HG03439 (cell line): ENCODE measurements at regions not wholly inside any gene's neighbourhood (a gene's known extent, or its start where the extent isn't known, plus 50 kb on each side); places are given as distances from the start of the nearest gene placed in this dataset.
A peak's percentile ranks its signal among the peaks of the same experiment; 100 is the strongest.
"Not testable (repeated sequence)": the region's sequence is repeated elsewhere in the genome, so short reads cannot be mapped to it uniquely, and the experiment has no call there.

Experiments used
- ATAC-seq: cut with Tn5 transposase; IDR thresholded peaks from one replicate; pipeline ENCODE4 v1.9.1; 2021; ENCODE audit warnings: mild to moderate bottlenecking, moderate library complexity; ENCODE audit not compliant: unreplicated experiment

GRCh38 chr5:136492587-136492986 lies 127.2 kb upstream of the TRPC7 start:
- no peak for ATAC-seq

DNA sequence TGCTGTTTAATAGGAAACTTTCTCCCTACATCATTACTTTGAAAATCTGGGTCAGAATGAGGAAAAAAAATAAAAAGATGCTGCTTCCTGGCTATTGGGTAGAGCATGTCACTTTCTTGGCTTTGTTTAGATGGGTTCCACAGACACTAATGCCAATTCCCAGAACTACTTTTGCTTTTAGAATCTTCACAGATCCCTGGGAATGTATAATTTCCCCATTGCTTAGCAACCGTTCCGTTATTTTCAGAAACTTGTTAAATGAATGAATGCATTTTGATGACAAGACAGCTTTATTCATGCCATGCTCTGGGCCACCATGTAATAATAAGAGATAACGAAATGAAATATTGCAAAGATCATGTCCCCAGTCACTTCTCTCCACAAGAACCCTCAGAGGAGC lies 126.5 kb upstream of the TRPC7 start:
- no peak for ATAC-seq

DNA sequence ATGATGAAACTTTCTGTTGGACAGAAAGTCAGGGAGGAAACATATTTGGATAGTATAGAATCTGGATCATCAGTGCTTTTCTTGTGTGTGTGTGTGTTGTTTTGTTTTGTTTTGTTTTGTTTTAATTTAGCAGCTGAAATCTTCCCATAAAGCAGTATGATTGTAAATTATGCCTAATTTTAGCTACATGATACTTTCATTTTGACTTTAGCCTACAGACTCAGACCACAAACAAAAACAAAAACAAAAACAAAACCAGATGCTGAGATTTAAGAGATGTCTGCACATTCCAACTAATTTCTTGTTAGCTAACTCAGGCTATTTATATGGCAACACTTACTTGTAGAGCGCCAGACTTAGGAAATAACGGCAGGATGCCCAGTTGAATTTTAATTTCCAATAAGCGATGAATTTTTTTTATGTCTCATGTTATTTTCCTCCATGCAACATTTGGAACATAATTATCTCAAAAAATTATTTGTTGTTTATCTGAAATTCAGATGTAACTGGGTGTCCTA lies 119.5 kb upstream of the TRPC7 start:
- peak; percentile 83 for ATAC-seq

- no peak for ATAC-seq
Observed at GRCh38 chr5:136482206-136482605, 116.9 kb upstream of the TRPC7 start.

GRCh38 chr5:136474466-136474865 lies 109.1 kb upstream of the TRPC7 start:
- no peak for ATAC-seq

- no peak for ATAC-seq
Observed at GRCh38 chr5:136467632-136468031, 102.3 kb upstream of the TRPC7 start.

DNA sequence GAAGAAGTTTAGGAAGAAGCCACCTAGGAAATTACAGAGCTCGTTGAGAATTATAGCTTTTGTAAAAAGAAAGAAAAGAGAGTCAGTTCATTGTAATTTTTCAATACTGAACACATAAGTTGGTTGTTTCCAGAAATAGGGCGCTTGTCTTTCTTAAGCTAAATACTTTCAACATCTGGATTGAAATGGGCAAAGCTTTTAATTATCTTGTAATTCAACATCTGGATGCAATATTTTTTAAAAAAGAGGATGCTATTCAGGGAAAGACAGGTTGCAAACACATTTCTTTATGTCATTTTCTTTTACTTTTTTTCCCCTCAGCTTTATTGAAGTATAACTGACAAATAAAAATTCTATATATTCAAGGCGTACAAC lies 100.7 kb upstream of the TRPC7 start:
- ATAC-seq = no peak

DNA sequence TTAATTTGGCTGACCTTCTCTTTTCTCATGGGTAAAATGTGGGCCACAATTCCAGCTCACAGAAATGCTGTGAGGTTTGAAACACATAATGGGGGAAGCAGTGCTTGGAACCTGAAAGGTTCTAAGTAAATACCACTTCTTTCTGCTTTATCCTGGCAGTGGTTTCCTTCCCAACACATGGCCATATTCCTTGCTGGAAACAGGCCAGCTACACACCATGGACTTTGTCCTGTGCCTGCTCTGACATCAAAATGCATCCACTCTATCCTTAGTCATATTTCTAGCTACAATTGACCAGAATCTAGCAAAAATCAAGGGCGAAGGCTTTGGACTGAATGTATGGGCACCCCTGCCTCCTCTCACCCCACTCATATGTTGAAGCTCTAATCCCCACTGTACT lies 93.1 kb upstream of the TRPC7 start:
- no peak for ATAC-seq

- no peak for ATAC-seq
Observed at GRCh38 chr5:136457390-136458013, 92.2 kb upstream of the TRPC7 start.

DNA sequence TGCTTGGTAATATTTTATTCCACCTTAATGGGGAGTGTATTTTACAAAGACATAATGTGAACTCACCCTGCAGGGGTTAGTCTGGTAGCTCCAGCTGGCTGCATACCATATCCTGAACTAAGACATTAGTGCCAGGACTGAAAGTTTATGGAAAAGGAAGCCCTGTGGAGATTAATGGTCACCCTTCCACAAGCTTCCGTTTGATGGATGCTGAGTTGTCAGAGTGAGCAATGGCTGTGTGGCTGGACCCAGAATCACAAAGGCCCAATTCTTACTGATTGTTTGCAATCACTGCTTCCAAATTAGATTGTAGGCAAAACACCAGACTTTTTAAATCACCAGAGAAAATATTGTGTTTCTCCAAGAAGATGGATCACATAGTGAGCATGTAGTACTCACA lies 90.1 kb upstream of the TRPC7 start:
- ATAC-seq = no peak

GRCh38 chr5:136453986-136454758 lies 88.8 kb upstream of the TRPC7 start:
- no peak for ATAC-seq

GRCh38 chr5:136453199-136453598 lies 87.9 kb upstream of the TRPC7 start:
- no peak for ATAC-seq

DNA sequence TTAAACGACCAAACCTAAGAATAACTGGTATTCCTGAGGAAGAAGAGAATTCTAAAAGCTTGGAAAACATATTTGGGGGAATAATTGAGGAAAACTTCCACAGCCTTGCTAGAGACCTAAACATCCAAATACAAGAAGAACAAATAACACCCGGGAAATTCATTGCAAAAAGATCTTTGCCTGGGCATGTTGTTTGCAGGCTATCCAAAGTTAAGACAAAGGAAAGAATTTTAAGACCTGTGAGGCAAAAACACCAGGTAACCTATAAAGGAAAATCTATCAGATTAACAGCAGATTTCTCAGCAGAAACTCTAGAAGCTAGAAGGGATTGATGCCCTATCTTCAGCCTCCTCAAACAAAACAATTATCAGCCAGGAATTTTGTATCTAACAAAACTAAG lies 82.2 kb upstream of the TRPC7 start:
- ATAC-seq = not testable (repeated sequence)

GRCh38 chr5:136446565-136446964 lies 81.2 kb upstream of the TRPC7 start:
- no peak for ATAC-seq

- ATAC-seq = not testable (repeated sequence)
Observed at GRCh38 chr5:136444099-136444498, 78.8 kb upstream of the TRPC7 start.

DNA sequence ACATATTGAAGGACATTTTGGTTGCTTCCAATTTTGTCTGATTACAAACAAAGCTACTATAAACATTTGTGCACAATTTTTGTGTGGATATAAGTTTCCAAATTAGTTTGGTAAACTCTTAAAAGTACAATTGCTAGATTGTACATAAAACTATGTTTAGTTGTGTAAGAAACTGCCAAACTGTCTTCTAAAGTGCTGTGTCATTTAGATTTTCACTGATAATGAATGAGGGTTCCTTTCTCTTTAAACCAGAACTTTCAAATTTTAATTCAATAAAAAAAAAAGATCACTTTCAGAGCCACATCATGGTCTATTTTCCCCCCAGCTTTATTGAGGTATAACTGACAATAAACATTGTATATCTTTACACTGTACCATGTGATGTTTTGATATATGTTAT lies 74.0 kb upstream of the TRPC7 start:
- no peak for ATAC-seq

DNA sequence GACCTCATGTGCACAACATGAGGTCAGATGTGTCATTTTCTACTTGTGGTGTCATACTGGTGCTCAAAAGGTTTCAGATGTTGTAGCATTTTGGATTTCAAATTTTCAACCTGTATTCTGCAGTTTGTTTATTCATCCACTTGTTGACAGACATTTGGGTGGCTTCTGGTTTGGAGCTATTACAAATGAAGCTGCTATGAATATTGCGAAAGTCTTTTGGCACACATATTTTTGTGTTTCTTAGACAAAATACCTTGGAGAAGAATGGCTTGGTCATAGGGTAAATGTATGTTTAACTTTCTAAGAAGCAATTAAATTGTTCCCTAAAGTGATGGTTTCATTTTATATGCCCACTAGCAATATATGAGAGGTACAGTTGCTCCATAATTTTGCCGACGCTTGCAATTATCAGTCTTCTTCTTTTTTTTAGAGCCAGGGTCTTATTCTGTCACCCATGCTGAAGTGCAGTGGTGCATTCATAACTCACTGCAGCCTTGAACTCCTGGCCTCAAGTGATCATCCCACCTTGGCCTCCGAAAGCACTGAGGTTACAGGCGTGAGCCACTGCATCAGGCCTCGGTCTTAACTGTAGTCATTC lies 70.7 kb upstream of the TRPC7 start:
- ATAC-seq = no peak

DNA sequence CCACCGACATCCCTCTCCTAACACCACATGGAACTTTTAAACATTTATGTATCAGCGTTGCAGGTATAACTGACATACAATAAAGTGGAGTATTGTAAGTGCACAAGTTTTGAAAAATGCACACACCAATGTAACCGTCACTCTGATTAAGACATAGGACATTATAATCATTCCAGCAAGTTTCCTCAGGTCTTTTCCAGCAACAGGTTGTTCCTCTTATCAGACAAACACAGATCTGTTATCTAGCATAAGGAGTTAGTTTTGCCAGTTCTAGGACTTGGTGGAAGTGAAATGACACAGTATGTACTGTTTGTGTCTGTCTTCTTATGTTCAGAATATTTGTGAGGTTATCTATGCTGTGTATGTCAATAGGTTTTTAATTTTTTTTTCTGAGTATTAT lies 69.5 kb upstream of the TRPC7 start:
- no peak for ATAC-seq

- no peak for ATAC-seq
Observed at GRCh38 chr5:136432705-136433104, 67.4 kb upstream of the TRPC7 start.

DNA sequence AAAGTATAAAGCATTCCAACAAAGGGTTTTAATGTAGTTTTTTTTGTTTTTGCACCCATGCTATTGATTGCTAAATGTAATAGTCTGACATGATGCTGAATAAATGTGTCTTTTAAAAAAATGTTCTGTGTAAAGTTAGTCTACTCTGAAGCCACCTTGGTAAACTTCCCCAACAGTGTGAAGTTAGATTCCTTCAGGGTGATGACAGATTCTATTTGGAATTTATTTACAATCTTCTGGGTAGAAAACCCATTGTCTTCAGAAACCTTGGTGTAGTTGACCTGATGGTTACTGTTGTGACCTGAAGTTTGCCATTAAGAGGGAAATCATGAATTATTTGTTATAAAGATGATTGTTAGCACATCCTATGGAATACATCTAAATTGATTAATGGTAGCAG lies 64.7 kb upstream of the TRPC7 start:
- no peak for ATAC-seq

- no peak for ATAC-seq
Observed at GRCh38 chr5:136427426-136427825, 62.1 kb upstream of the TRPC7 start.

GRCh38 chr5:136425921-136426320 lies 60.6 kb upstream of the TRPC7 start:
- ATAC-seq = no peak
